CD14-positive monocyte (primary cell): ENCODE measurements at regions not wholly inside any gene's neighbourhood (a gene's known extent, or its start where the extent isn't known, plus 50 kb on each side); places are given as distances from the start of the nearest gene placed in this dataset.

ENCODE experiments used
- DNase-seq, 3 donors: peaks; one replicate each; pipeline ENCODE4 v3.0.0-alpha.2; 2011 to 2022
- H2AFZ ChIP-seq: 2 replicates; pipeline ENCODE4 v1.6.0; 2012; ENCODE audit warnings: mild to moderate bottlenecking, low read depth, low read length, inconsistent platforms; ENCODE audit not compliant: insufficient read depth, poor library complexity, severe bottlenecking
- H3K27ac ChIP-seq, 2 donors: 1 replicate in 1 of 2; 2 replicates in 1 of 2; pipeline ENCODE4 v1.5.1; 2012 to 2013; ENCODE audit warnings: low read length in 2 of 2, control low read depth in 1 of 2, inconsistent platforms in 1 of 2, low read depth in 1 of 2, mild to moderate bottlenecking in 1 of 2
- H3K27me3 ChIP-seq, 2 donors: one replicate each; pipeline versions ENCODE4 v1.6.0 to v1.6.1; 2011 to 2013; ENCODE audit warnings: low read length in 2 of 2; ENCODE audit not compliant: control insufficient read depth in 2 of 2, insufficient read depth in 2 of 2
- H3K36me3 ChIP-seq, 2 donors: replicated peaks in 1 of 2; 1 replicate in 1 of 2; 2 replicates in 1 of 2; pipeline versions ENCODE4 v1.5.1 to v1.6.1; 2012 to 2013; ENCODE audit warnings: low read length in 2 of 2, control low read depth in 1 of 2, inconsistent platforms in 1 of 2, mild to moderate bottlenecking in 1 of 2; ENCODE audit not compliant: insufficient read depth in 2 of 2, control insufficient read depth in 1 of 2
- H3K4me1 ChIP-seq, 2 donors: 1 replicate in 1 of 2; 2 replicates in 1 of 2; pipeline versions ENCODE4 v1.5.1 to v1.6.1; 2012 to 2013; ENCODE audit warnings: low read length in 2 of 2, control low read depth in 1 of 2, inconsistent platforms in 1 of 2, mild to moderate bottlenecking in 1 of 2, moderate library complexity in 1 of 2; ENCODE audit not compliant: insufficient read depth in 2 of 2, control insufficient read depth in 1 of 2
- H3K4me2 ChIP-seq: replicated peaks from 2 replicates; pipeline ENCODE3; 2012; ENCODE audit warnings: low read length, moderate library complexity, mild to moderate bottlenecking; ENCODE audit not compliant: poor library complexity, severe bottlenecking; ENCODE audit errors: extremely low read depth
- H3K4me3 ChIP-seq, 3 experiments: fragments of 200-600 bp in 1 of 3; sonication (generic) in 1 of 3; replicated peaks in 1 of 3; 1 replicate in 2 of 3; 2 replicates in 1 of 3; pipeline ENCODE4 v1.5.1; 2011 to 2013; ENCODE audit warnings: low read length in 3 of 3, mild to moderate bottlenecking in 3 of 3, control low read depth in 2 of 3, low read depth in 2 of 3, inconsistent platforms in 1 of 3, moderate library complexity in 1 of 3
- H3K79me2 ChIP-seq: 2 replicates; pipeline ENCODE4 v1.6.0; 2012; ENCODE audit warnings: mild to moderate bottlenecking, control low read depth, inconsistent platforms, low read length, moderate library complexity; ENCODE audit not compliant: insufficient read depth
- H3K9ac ChIP-seq: 2 replicates; pipeline ENCODE4 v1.6.0; 2017; ENCODE audit warnings: low read length, mild to moderate bottlenecking; ENCODE audit not compliant: insufficient read depth, poor library complexity, severe bottlenecking
- H3K9me3 ChIP-seq, 2 donors: replicated peaks in 1 of 2; 1 replicate in 1 of 2; 2 replicates in 1 of 2; pipeline versions ENCODE4 v1.5.1 to v1.6.1; 2012 to 2013; ENCODE audit warnings: low read length in 2 of 2, control low read depth in 1 of 2; ENCODE audit not compliant: control insufficient read depth in 1 of 2, insufficient read depth in 1 of 2
- H4K20me1 ChIP-seq: 2 replicates; pipeline ENCODE4 v1.6.0; 2012; ENCODE audit warnings: mild to moderate bottlenecking, low read length, control low read depth, moderate library complexity; ENCODE audit not compliant: insufficient read depth
- H3K27ac Mint-ChIP-seq, 7 donors: one replicate each; pipeline ENCODE4 v1.8.0; 2020; ENCODE audit warnings: mild to moderate bottlenecking in 7 of 7, mixed read lengths in 7 of 7, moderate library complexity in 6 of 7, inconsistent platforms in 2 of 7
- H3K27me3 Mint-ChIP-seq, 3 donors: one replicate each; pipeline ENCODE4 v1.8.0; 2021 to 2022; ENCODE audit warnings: low read depth in 3 of 3, mild to moderate bottlenecking in 3 of 3, mixed read lengths in 3 of 3, moderate library complexity in 3 of 3, inconsistent platforms in 1 of 3
- H3K36me3 Mint-ChIP-seq, 2 donors: one replicate each; pipeline ENCODE4 v1.8.0; 2020; ENCODE audit warnings: mixed read lengths in 2 of 2, inconsistent platforms in 1 of 2, mild to moderate bottlenecking in 1 of 2
- H3K4me1 Mint-ChIP-seq: one replicate; pipeline ENCODE4 v1.8.0; 2020; ENCODE audit warnings: mild to moderate bottlenecking, mixed read lengths
- H3K4me3 Mint-ChIP-seq, 2 donors: one replicate each; pipeline ENCODE4 v1.8.0; 2020; ENCODE audit warnings: mild to moderate bottlenecking in 2 of 2, mixed read lengths in 2 of 2, moderate library complexity in 1 of 2
- H3K9me3 Mint-ChIP-seq, 7 donors: one replicate each; pipeline ENCODE4 v1.8.0; 2020 to 2022; ENCODE audit warnings: mixed read lengths in 7 of 7, mild to moderate bottlenecking in 6 of 7, moderate library complexity in 6 of 7, inconsistent platforms in 2 of 7
- CTCF ChIP-seq: fragments of 200-600 bp; IDR thresholded peaks from one replicate; pipeline ENCODE4 v1.8.0; 2022; ENCODE audit warnings: antibody characterized with exemption, mild to moderate bottlenecking
- WGBS: methylation state at CpG from one replicate; pipeline ENCODE4 v1.1.5; 2013; ENCODE audit warnings: missing lambda C conversion rate; ENCODE audit not compliant: insufficient coverage; 5-methylcytosine and 5-hydroxymethylcytosine counted together
- intact Hi-C, 2 donors: fragments of 100-400 bp; cut with micrococcal nuclease; formaldehyde crosslinking; loops; one replicate each; pipeline versions ENCODE4 v1.15.0 to v1.15.1; 2023

- H3K27ac Mint-ChIP-seq, result no peak overlapping the region
- H3K9me3 Mint-ChIP-seq, result peaks cover 0 to 10% (median 7%) of the 10 kb centered on the region in 7 donors
These were observed 243.9 kb downstream of the CDCA7 start for GRCh38 chr2:173598525-173598924.

GRCh38 chr2:173599821-173600359, 245.2 kb downstream of the CDCA7 start:
- Histone ChIP-seq H3K27ac (no peak overlapping the region), H3K36me3 (no peaks in the 10 kb centered on the region), H3K4me3 (no peak overlapping the region), H3K9ac (no peak overlapping the region), H3K27me3 (no peaks in the 10 kb centered on the region), H3K79me2 (no peaks in the 10 kb centered on the region), H4K20me1 (no peaks in the 10 kb centered on the region), H3K4me1 (no peaks in the 10 kb centered on the region), H3K9me3 (no peaks in the 10 kb centered on the region), H2AFZ (no peak overlapping the region), H3K4me2 (no peak overlapping the region)
- Mint-ChIP-seq H3K4me1 (no peaks in the 10 kb centered on the region), H3K4me3 (no peak overlapping the region), H3K27ac (no peak overlapping the region), H3K9me3 (peaks cover 3 to 9% (median 4%) of the 10 kb centered on the region in 7 donors), H3K36me3 (no peaks in the 10 kb centered on the region), H3K27me3 (peaks cover 3 to 6% (median 3%) of the 10 kb centered on the region in 3 donors)
- no peak for TF ChIP-seq CTCF
- intact Hi-C loops, result no loop called here
- 100% methylated on average over 2 of the region's 5 CpGs for WGBS
- DNase-seq, result no peak

More at GRCh38 chr2:173598525-173598924, 243.9 kb downstream of the CDCA7 start:
- no peaks in the 10 kb centered on the region for H3K36me3 ChIP-seq
- DNase-seq, result no peak
- H3K36me3 Mint-ChIP-seq, result no peaks in the 10 kb centered on the region
- H3K4me3 Mint-ChIP-seq, result no peak overlapping the region
- H3K4me1 Mint-ChIP-seq, result no peaks in the 10 kb centered on the region
- no peak overlapping the region for H3K4me2 ChIP-seq
- no peaks in the 10 kb centered on the region for H3K27me3 ChIP-seq
- H3K4me1 ChIP-seq, result no peaks in the 10 kb centered on the region
- no peaks in the 10 kb centered on the region for H3K79me2 ChIP-seq
- H3K27ac ChIP-seq, result no peak overlapping the region
- TF ChIP-seq CTCF, result no peak
- peaks cover 1 to 3% (median 2%) of the 10 kb centered on the region in 3 donors for H3K27me3 Mint-ChIP-seq
- intact Hi-C loops, result no loop called here
- H3K9me3 ChIP-seq, result no peaks in the 10 kb centered on the region
- H2AFZ ChIP-seq, result no peak overlapping the region
- no peaks in the 10 kb centered on the region for H4K20me1 ChIP-seq
- H3K4me3 ChIP-seq, result no peak overlapping the region
- H3K9ac ChIP-seq, result no peak overlapping the region
